PC-9 (cell line): ENCODE measurements at regions not wholly inside any gene's neighbourhood (a gene's known extent, or its start where the extent isn't known, plus 50 kb on each side); places are given as distances from the start of the nearest gene placed in this dataset.
"Not testable (repeated sequence)": the region's sequence is repeated elsewhere in the genome, so short reads cannot be mapped to it uniquely, and the experiment has no call there.

Experiments
- CTCF ChIP-seq: fragments of 200-600 bp; sonication (generic); conservative IDR thresholded peaks from 2 replicates; pipeline ENCODE4 v1.6.1; 2017; ENCODE audit warnings: mixed run types, antibody characterized with exemption, mild to moderate bottlenecking, moderate library complexity
- EZH2 ChIP-seq: fragments of 200-600 bp; sonication (generic); IDR thresholded peaks from 2 replicates; pipeline ENCODE4 v1.8.0; 2017; ENCODE audit warnings: antibody characterized with exemption, low read depth

- TF ChIP-seq CTCF: peak; percentile 55
- TF ChIP-seq EZH2: not testable (repeated sequence)
Observed at GRCh38 chr5:21469523-21470101, 1383.5 kb downstream of the CDH12 start.
